GM06990 (cell line): ENCODE measurements at regions not wholly inside any gene's neighbourhood (a gene's known extent, or its start where the extent isn't known, plus 50 kb on each side); places are given as distances from the start of the nearest gene placed in this dataset.

Experiments
- DNase-seq: peaks from one replicate; pipeline ENCODE4 v3.0.0-alpha.2; 2011; ENCODE audit not compliant: insufficient read length; ENCODE audit errors: extremely low read depth
- H3K27me3 ChIP-seq: replicated peaks from 2 replicates; pipeline ENCODE4 v1.6.0; 2011; ENCODE audit warnings: low read length; ENCODE audit not compliant: control insufficient read depth, insufficient read depth
- H3K36me3 ChIP-seq: 2 replicates; pipeline ENCODE4 v1.5.1; 2011; ENCODE audit warnings: low read length; ENCODE audit not compliant: control insufficient read depth, insufficient read depth
- H3K4me3 ChIP-seq: replicated peaks from 2 replicates; pipeline ENCODE4 v1.5.1; 2011; ENCODE audit warnings: low read depth, mild to moderate bottlenecking, control low read depth, low read length
- TF ChIP-seq, protein P1 (sequence below): IDR thresholded peaks from 2 replicates; pipeline ENCODE4 v1.5.1; 2011; ENCODE audit warnings: low read length, control low read depth, mild to moderate bottlenecking, inconsistent platforms; ENCODE audit not compliant: insufficient read depth, poor library complexity, severe bottlenecking

- no peak for DNase-seq
- Histone ChIP-seq H3K27me3 (no peaks in the 10 kb centered on the region; the same call in 1 of the 2 replicates), H3K36me3 (no peaks in the 10 kb centered on the region), H3K4me3 (no peak overlapping the region)
- TF ChIP-seq, protein P1, sequence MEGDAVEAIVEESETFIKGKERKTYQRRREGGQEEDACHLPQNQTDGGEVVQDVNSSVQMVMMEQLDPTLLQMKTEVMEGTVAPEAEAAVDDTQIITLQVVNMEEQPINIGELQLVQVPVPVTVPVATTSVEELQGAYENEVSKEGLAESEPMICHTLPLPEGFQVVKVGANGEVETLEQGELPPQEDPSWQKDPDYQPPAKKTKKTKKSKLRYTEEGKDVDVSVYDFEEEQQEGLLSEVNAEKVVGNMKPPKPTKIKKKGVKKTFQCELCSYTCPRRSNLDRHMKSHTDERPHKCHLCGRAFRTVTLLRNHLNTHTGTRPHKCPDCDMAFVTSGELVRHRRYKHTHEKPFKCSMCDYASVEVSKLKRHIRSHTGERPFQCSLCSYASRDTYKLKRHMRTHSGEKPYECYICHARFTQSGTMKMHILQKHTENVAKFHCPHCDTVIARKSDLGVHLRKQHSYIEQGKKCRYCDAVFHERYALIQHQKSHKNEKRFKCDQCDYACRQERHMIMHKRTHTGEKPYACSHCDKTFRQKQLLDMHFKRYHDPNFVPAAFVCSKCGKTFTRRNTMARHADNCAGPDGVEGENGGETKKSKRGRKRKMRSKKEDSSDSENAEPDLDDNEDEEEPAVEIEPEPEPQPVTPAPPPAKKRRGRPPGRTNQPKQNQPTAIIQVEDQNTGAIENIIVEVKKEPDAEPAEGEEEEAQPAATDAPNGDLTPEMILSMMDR: no peak
Observed at GRCh38 chr5:57665146-57665936, 182.7 kb upstream of the ACTBL2 start.

GRCh38 chr5:57664700-57665099 is 182.1 kb upstream of the ACTBL2 start:
- DNase-seq: no peak
- Histone ChIP-seq H3K36me3 (no peaks in the 10 kb centered on the region), H3K4me3 (no peak overlapping the region), H3K27me3 (no peaks in the 10 kb centered on the region; the same call in 1 of the 2 replicates)
- TF ChIP-seq, protein P1: no peak

GRCh38 chr5:57663466-57663865 is 180.9 kb upstream of the ACTBL2 start:
- TF ChIP-seq, protein P1: no peak
- DNase-seq: no peak
- no peak overlapping the region for H3K4me3 ChIP-seq
- no peaks in the 10 kb centered on the region for H3K36me3 ChIP-seq
- H3K27me3 ChIP-seq: no peaks in the 10 kb centered on the region; the same call in 1 of the 2 replicates

DNA sequence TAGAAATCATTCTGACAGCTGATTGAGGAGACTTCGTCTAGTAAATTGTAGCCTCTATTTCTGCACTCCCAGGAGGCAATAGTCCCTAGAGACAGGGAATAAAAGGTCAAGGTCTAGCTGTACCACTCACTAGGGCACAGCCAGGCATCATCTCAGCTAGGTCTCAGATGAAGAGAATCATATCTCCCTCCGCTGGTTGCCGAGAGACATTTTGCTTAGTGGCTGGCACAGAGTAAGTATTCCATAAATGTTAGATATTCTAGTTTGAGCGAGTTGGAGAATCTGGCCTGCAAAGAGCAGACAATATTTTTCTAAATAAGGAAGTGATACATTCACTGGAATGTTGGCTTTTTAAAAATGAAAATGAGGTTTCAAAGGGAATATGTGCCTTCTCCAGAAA is 180.4 kb upstream of the ACTBL2 start:
- TF ChIP-seq, protein P1: no peak
- H3K27me3 ChIP-seq: no peaks in the 10 kb centered on the region; the same call in 1 of the 2 replicates
- no peak for DNase-seq
- H3K36me3 ChIP-seq: no peaks in the 10 kb centered on the region
- H3K4me3 ChIP-seq: no peak overlapping the region

DNA sequence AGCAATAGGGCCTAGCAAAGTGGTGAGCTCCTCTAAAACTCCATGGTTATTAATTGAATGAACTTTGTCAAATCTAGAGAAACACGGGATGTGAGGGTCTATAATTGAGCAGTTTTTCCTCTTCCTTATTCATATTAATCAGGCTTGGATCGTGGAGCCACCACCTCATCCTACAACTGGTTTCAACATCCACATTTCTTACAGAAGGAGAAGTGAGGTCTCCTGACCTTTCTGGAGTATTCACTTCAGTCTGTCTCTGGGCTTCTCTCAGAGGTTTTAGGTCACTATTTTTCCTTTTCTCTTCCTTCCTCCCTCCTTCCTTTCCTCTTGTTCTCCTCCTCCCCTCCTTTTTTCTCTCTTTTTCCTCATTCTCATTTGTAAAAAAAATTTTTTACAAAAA is 177.3 kb upstream of the ACTBL2 start:
- Histone ChIP-seq H3K36me3 (no peaks in the 10 kb centered on the region), H3K4me3 (no peak overlapping the region), H3K27me3 (no peaks in the 10 kb centered on the region)
- TF ChIP-seq, protein P1: no peak
- no peak for DNase-seq
